Effector memory CD4-positive, alpha-beta T cell (primary cell): ENCODE measurements at regions not wholly inside any gene's neighbourhood (a gene's known extent, or its start where the extent isn't known, plus 50 kb on each side); places are given as distances from the start of the nearest gene placed in this dataset.
A peak's percentile ranks its signal among the peaks of the same experiment; 100 is the strongest.

Source experiments
- DNase-seq, 3 donors: peaks; one replicate each; pipeline ENCODE4 v3.0.0-alpha.2; 2020
- H3K27ac ChIP-seq: 2 replicates; pipeline ENCODE4 v1.7.0; 2013; ENCODE audit warnings: mild to moderate bottlenecking, low read length, moderate library complexity; ENCODE audit not compliant: insufficient read depth, poor library complexity, severe bottlenecking
- H3K27me3 ChIP-seq: replicated peaks from 2 replicates; pipeline ENCODE4 v1.7.0; 2013; ENCODE audit warnings: mild to moderate bottlenecking, low read length; ENCODE audit not compliant: insufficient read depth, control insufficient read depth, poor library complexity, severe bottlenecking
- H3K36me3 ChIP-seq: 2 replicates; pipeline ENCODE4 v1.7.0; 2013; ENCODE audit warnings: mild to moderate bottlenecking, low read length, moderate library complexity; ENCODE audit not compliant: control insufficient read depth, insufficient read depth
- H3K4me1 ChIP-seq: 2 replicates; pipeline ENCODE4 v1.7.0; 2013; ENCODE audit warnings: low read length, mild to moderate bottlenecking; ENCODE audit not compliant: control insufficient read depth, insufficient read depth, poor library complexity, severe bottlenecking
- H3K4me3 ChIP-seq: 2 replicates; pipeline ENCODE4 v1.7.0; 2013; ENCODE audit warnings: low read length, low read depth, mild to moderate bottlenecking; ENCODE audit not compliant: insufficient read depth, poor library complexity, severe bottlenecking
- H3K9me3 ChIP-seq: 2 replicates; pipeline ENCODE4 v1.7.0; 2013; ENCODE audit warnings: mild to moderate bottlenecking, low read length, moderate library complexity; ENCODE audit not compliant: control insufficient read depth

GRCh38 chr9:69955536-69956355 lies 87.9 kb upstream of the MAMDC2 start:
- no peak overlapping the region for H3K4me3 ChIP-seq
- H3K9me3 ChIP-seq, result no peaks in the 10 kb centered on the region
- no peak overlapping the region for H3K27ac ChIP-seq
- no peaks in the 10 kb centered on the region for H3K27me3 ChIP-seq
- H3K4me1 ChIP-seq, result no peaks in the 10 kb centered on the region
- DNase-seq, result no peak
- H3K36me3 ChIP-seq, result no peaks in the 10 kb centered on the region

DNA sequence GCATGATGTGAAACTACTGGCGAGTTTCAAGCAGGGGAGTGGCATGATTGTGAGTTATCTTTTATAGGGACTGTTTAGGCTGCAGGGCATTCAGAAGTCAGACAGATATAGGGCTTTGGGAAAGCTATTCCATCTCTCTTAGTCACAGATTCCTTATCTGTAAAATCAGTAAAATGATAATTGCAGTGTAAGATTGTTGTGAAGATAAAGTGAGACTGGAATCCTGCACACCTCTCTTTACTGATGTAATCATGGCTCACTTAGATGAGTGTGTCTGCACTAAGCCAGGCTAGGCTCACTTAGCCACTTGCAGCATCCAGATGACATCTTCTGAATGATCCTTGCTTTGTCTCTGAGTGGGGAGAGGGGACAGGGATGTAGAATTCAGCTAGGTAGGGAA lies 81.8 kb upstream of the MAMDC2 start:
- Histone ChIP-seq H3K9me3 (no peaks in the 10 kb centered on the region), H3K27ac (no peak overlapping the region)
- DNase-seq, result no peak

GRCh38 chr9:69963803-69964202 lies 79.8 kb upstream of the MAMDC2 start:
- no peak overlapping the region for H3K27ac ChIP-seq
- no peaks in the 10 kb centered on the region for H3K9me3 ChIP-seq
- H3K27me3 ChIP-seq, result no peaks in the 10 kb centered on the region

More for the DNA sequence above, 81.8 kb upstream of the MAMDC2 start:
- no peaks in the 10 kb centered on the region for H3K4me1 ChIP-seq
- H3K4me3 ChIP-seq, result no peak overlapping the region
- no peaks in the 10 kb centered on the region for H3K27me3 ChIP-seq
- no peaks in the 10 kb centered on the region for H3K36me3 ChIP-seq

DNA sequence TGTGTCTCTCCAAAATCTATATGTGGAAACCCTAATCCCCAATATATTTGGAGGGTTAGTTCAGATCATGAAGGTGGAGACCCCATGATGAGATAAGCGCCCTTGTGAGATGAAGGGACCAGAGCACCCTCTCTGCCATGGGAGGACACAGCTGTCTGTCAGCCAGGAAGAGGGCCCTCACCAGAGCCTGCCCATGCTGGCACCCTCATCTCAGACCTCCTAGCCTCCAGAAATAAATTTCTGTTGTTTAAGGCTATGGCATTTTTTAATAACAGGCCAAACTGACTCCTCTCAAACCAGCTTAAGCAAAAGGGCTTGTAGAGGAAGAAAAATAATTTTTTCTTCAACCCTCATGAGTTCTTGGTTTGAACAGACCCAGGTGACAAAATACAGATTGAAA lies 79.2 kb upstream of the MAMDC2 start:
- H3K36me3 ChIP-seq, result no peaks in the 10 kb centered on the region
- DNase-seq, result no peak
- H3K27ac ChIP-seq, result no peak overlapping the region
- no peaks in the 10 kb centered on the region for H3K9me3 ChIP-seq
- no peak overlapping the region for H3K4me3 ChIP-seq
- H3K4me1 ChIP-seq, result no peaks in the 10 kb centered on the region
- no peaks in the 10 kb centered on the region for H3K27me3 ChIP-seq

More at GRCh38 chr9:69963803-69964202, 79.8 kb upstream of the MAMDC2 start:
- no peak for DNase-seq
- H3K4me3 ChIP-seq, result no peak overlapping the region
- H3K4me1 ChIP-seq, result no peaks in the 10 kb centered on the region
- no peaks in the 10 kb centered on the region for H3K36me3 ChIP-seq

GRCh38 chr9:69965416-69966145 lies 78.1 kb upstream of the MAMDC2 start:
- H3K36me3 ChIP-seq, result no peaks in the 10 kb centered on the region
- no peak for DNase-seq
- no peak overlapping the region for H3K27ac ChIP-seq
- no peaks in the 10 kb centered on the region for H3K4me1 ChIP-seq
- H3K9me3 ChIP-seq, result no peaks in the 10 kb centered on the region
- H3K27me3 ChIP-seq, result no peaks in the 10 kb centered on the region
- no peak overlapping the region for H3K4me3 ChIP-seq

DNA sequence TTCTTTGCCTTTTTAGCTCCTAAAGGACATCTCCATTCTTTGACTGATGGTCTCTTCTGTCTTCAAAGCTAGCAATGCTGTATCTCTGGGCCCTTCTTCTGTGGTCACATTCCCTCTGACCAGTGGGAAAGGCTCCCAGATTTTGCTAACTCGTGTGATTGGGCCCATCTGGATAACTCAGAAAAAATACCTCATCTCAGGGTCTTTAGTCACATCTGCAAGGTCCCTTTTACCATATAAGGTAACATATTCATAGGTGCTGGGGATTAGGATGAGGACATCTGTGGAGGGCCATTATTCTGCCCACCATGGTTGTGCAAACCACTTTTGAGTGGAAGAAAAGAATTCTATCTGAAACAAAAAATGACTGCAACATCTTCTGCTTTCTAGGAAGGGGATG lies 76.3 kb upstream of the MAMDC2 start:
- H3K9me3 ChIP-seq, result no peaks in the 10 kb centered on the region
- H3K4me3 ChIP-seq, result no peak overlapping the region
- no peaks in the 10 kb centered on the region for H3K27me3 ChIP-seq
- DNase-seq, result no peak
- H3K36me3 ChIP-seq, result no peaks in the 10 kb centered on the region
- no peaks in the 10 kb centered on the region for H3K4me1 ChIP-seq
- no peak overlapping the region for H3K27ac ChIP-seq

GRCh38 chr9:69970001-69970533 lies 73.6 kb upstream of the MAMDC2 start:
- no peaks in the 10 kb centered on the region for H3K36me3 ChIP-seq
- no peak overlapping the region for H3K4me3 ChIP-seq
- no peaks in the 10 kb centered on the region for H3K9me3 ChIP-seq
- no peak overlapping the region for H3K27ac ChIP-seq
- no peaks in the 10 kb centered on the region for H3K27me3 ChIP-seq
- H3K4me1 ChIP-seq, result no peaks in the 10 kb centered on the region
- no peak for DNase-seq

- H3K4me3 ChIP-seq, result no peak overlapping the region
- H3K4me1 ChIP-seq, result no peaks in the 10 kb centered on the region
- no peaks in the 10 kb centered on the region for H3K36me3 ChIP-seq
- H3K9me3 ChIP-seq, result no peaks in the 10 kb centered on the region
- H3K27me3 ChIP-seq, result no peaks in the 10 kb centered on the region
- no peak overlapping the region for H3K27ac ChIP-seq
- peak in 2 of 3 donors; percentile 1 to 8 for DNase-seq
Observed at GRCh38 chr9:69971643-69972449, 71.8 kb upstream of the MAMDC2 start.

- H3K27ac ChIP-seq, result no peak overlapping the region
- DNase-seq, result no peak
- no peaks in the 10 kb centered on the region for H3K27me3 ChIP-seq
Observed at GRCh38 chr9:69975681-69976080, 68.0 kb upstream of the MAMDC2 start.

More at GRCh38 chr9:69975681-69976080, 68.0 kb upstream of the MAMDC2 start:
- H3K4me3 ChIP-seq, result no peak overlapping the region
- no peaks in the 10 kb centered on the region for H3K9me3 ChIP-seq
- no peaks in the 10 kb centered on the region for H3K36me3 ChIP-seq
- no peaks in the 10 kb centered on the region for H3K4me1 ChIP-seq
